H9 (cell line): ENCODE measurements at regions not wholly inside any gene's neighbourhood (a gene's known extent, or its start where the extent isn't known, plus 50 kb on each side); places are given as distances from the start of the nearest gene placed in this dataset.

Experiments used
- DNase-seq: peaks from one replicate; pipeline ENCODE4 v3.0.0-alpha.2; 2017
- H2AFZ ChIP-seq: one replicate; pipeline ENCODE4 v1.6.1; 2013; ENCODE audit warnings: mild to moderate bottlenecking, low read length, control low read depth, moderate library complexity
- H2AK5ac ChIP-seq: 2 replicates; pipeline ENCODE4 v1.6.1; 2013; ENCODE audit warnings: low read length, control low read depth, mixed read lengths; ENCODE audit not compliant: insufficient read length
- H2BK120ac ChIP-seq: one replicate; pipeline ENCODE4 v1.6.1; 2013; ENCODE audit warnings: low read depth, mild to moderate bottlenecking, low read length, control low read depth, inconsistent platforms; ENCODE audit not compliant: poor library complexity, severe bottlenecking
- H2BK12ac ChIP-seq: 2 replicates; pipeline ENCODE4 v1.6.1; 2013; ENCODE audit warnings: low read length, control low read depth, mixed read lengths, low read depth; ENCODE audit not compliant: insufficient read length
- H2BK15ac ChIP-seq: 2 replicates; pipeline ENCODE4 v1.6.1; 2013; ENCODE audit warnings: low read depth, low read length, control low read depth
- H2BK20ac ChIP-seq: one replicate; pipeline ENCODE4 v1.6.1; 2013; ENCODE audit warnings: low read depth, mild to moderate bottlenecking, low read length, control low read depth, inconsistent platforms; ENCODE audit not compliant: poor library complexity, severe bottlenecking
- H2BK5ac ChIP-seq: 2 replicates; pipeline ENCODE4 v1.6.1; 2013; ENCODE audit warnings: low read length, control low read depth, mixed read lengths; ENCODE audit not compliant: insufficient read length
- H3K14ac ChIP-seq: 2 replicates; pipeline ENCODE4 v1.6.1; 2013; ENCODE audit warnings: low read length, control low read depth; ENCODE audit not compliant: insufficient read depth
- H3K18ac ChIP-seq: 2 replicates; pipeline ENCODE4 v1.6.1; 2013; ENCODE audit warnings: low read depth, mild to moderate bottlenecking, mixed read lengths, low read length, control low read depth; ENCODE audit not compliant: insufficient read length
- H3K23ac ChIP-seq: 2 replicates; pipeline ENCODE4 v1.6.1; 2013; ENCODE audit warnings: low read length, control low read depth, mixed read lengths, low read depth; ENCODE audit not compliant: insufficient read length
- H3K23me2 ChIP-seq: 2 replicates; pipeline ENCODE4 v1.6.1; 2013; ENCODE audit warnings: low read depth, mild to moderate bottlenecking, mixed read lengths, low read length, control low read depth; ENCODE audit not compliant: insufficient read length, poor library complexity, severe bottlenecking
- H3K27ac ChIP-seq: 2 replicates; pipeline ENCODE4 v1.5.1; 2013; ENCODE audit warnings: low read length, control low read depth, mixed read lengths, low read depth; ENCODE audit not compliant: insufficient read length
- H3K27me3 ChIP-seq: 2 replicates; pipeline ENCODE4 v1.6.1; 2013; ENCODE audit warnings: low read length, control low read depth, inconsistent platforms; ENCODE audit not compliant: insufficient read depth
- H3K4ac ChIP-seq: 2 replicates; pipeline ENCODE4 v1.6.1; 2013; ENCODE audit warnings: low read depth, mild to moderate bottlenecking, control low read depth, inconsistent platforms, low read length, moderate library complexity
- H3K4me1 ChIP-seq: 2 replicates; pipeline ENCODE4 v1.6.1; 2013; ENCODE audit warnings: low read length, control low read depth, inconsistent platforms; ENCODE audit not compliant: insufficient read depth
- H3K4me2 ChIP-seq: 2 replicates; pipeline ENCODE4 v1.6.1; 2013; ENCODE audit warnings: low read length, control low read depth, mixed read lengths; ENCODE audit not compliant: insufficient read length, insufficient read depth
- H3K56ac ChIP-seq: 2 replicates; pipeline ENCODE4 v1.6.1; 2013; ENCODE audit warnings: low read depth, mild to moderate bottlenecking, mixed read lengths, low read length, control low read depth; ENCODE audit not compliant: insufficient read length
- H3K79me1 ChIP-seq: 2 replicates; pipeline ENCODE4 v1.6.1; 2013; ENCODE audit warnings: low read depth, mild to moderate bottlenecking, moderate library complexity, low read length, control low read depth, inconsistent platforms; ENCODE audit not compliant: insufficient read depth, poor library complexity, severe bottlenecking
- H3K79me2 ChIP-seq: 2 replicates; pipeline ENCODE4 v1.6.1; 2013; ENCODE audit warnings: low read length, control low read depth, inconsistent platforms; ENCODE audit not compliant: insufficient read depth
- H3K9ac ChIP-seq: 2 replicates; pipeline ENCODE4 v1.6.1; 2013; ENCODE audit warnings: low read length, control low read depth, mixed read lengths; ENCODE audit not compliant: insufficient read length; ENCODE audit errors: extremely low read depth
- H3K9me3 ChIP-seq: one replicate; pipeline ENCODE4 v1.6.1; 2013; ENCODE audit warnings: low read depth, low read length, inconsistent platforms; ENCODE audit not compliant: control insufficient read depth
- H3T11ph ChIP-seq: one replicate; pipeline ENCODE4 v1.6.1; 2013; ENCODE audit warnings: mild to moderate bottlenecking, low read length, control low read depth, inconsistent platforms
- H4K20me1 ChIP-seq: one replicate; pipeline ENCODE4 v1.6.1; 2013; ENCODE audit not compliant: control insufficient read depth, insufficient read length, insufficient read depth
- H4K5ac ChIP-seq: 2 replicates; pipeline ENCODE4 v1.6.1; 2013; ENCODE audit warnings: low read depth, mild to moderate bottlenecking, mixed read lengths, low read length, control low read depth; ENCODE audit not compliant: insufficient read length
- H4K8ac ChIP-seq: replicated peaks from 2 replicates; pipeline ENCODE4 v1.6.1; 2013; ENCODE audit warnings: low read length, control low read depth, mixed read lengths, low read depth; ENCODE audit not compliant: insufficient read length
- H4K91ac ChIP-seq: 2 replicates; pipeline ENCODE4 v1.6.1; 2013; ENCODE audit warnings: low read depth, mild to moderate bottlenecking, moderate library complexity, mixed read lengths, low read length, control low read depth; ENCODE audit not compliant: insufficient read length
- H3K27ac Mint-ChIP-seq, 3 experiments: 2 replicates in 2 of 3; 3 replicates in 1 of 3; pipeline ENCODE4 v1.8.0; 2020 to 2021; ENCODE audit warnings: mixed read lengths in 3 of 3, mild to moderate bottlenecking in 1 of 3, moderate library complexity in 1 of 3
- H3K27me3 Mint-ChIP-seq: 2 replicates; pipeline ENCODE4 v1.8.0; 2021; ENCODE audit warnings: low read depth, mild to moderate bottlenecking, moderate library complexity, mixed read lengths
- H3K36me3 Mint-ChIP-seq, 3 experiments: 2 replicates in 2 of 3; 3 replicates in 1 of 3; pipeline ENCODE4 v1.8.0; 2020 to 2021; ENCODE audit warnings: low read depth in 3 of 3, mixed read lengths in 3 of 3; ENCODE audit not compliant: insufficient read depth in 1 of 3
- H3K4me1 Mint-ChIP-seq, 2 experiments: 2 replicates each; pipeline ENCODE4 v1.8.0; 2020; ENCODE audit warnings: mixed read lengths in 2 of 2
- H3K4me3 Mint-ChIP-seq, 2 experiments: 2 replicates in 1 of 2; 3 replicates in 1 of 2; pipeline ENCODE4 v1.8.0; 2020 to 2021; ENCODE audit warnings: mild to moderate bottlenecking in 2 of 2, mixed read lengths in 2 of 2, moderate library complexity in 1 of 2
- H3K9me3 Mint-ChIP-seq, 2 experiments: 2 replicates in 1 of 2; 3 replicates in 1 of 2; pipeline ENCODE4 v1.8.0; 2020; ENCODE audit warnings: mild to moderate bottlenecking in 2 of 2, mixed read lengths in 2 of 2, moderate library complexity in 1 of 2
- WGBS: extraction: QIAGEN DNeasy Blood & Tissue Kit; methylation state at CpG from one replicate; pipeline ENCODE4 v1.1.7; 2013; ENCODE audit warnings: missing lambda C conversion rate, low lambda C conversion rate, mixed read lengths; ENCODE audit not compliant: insufficient read length; ENCODE audit errors: extremely low coverage; 5-methylcytosine and 5-hydroxymethylcytosine counted together
- TF ChIP-seq, protein P1 (sequence below): fragments of 200-600 bp; sonication (generic); conservative IDR thresholded peaks from 3 replicates; pipeline ENCODE4 v1.8.0; 2021; ENCODE audit warnings: antibody characterized with exemption, mild to moderate bottlenecking

DNA sequence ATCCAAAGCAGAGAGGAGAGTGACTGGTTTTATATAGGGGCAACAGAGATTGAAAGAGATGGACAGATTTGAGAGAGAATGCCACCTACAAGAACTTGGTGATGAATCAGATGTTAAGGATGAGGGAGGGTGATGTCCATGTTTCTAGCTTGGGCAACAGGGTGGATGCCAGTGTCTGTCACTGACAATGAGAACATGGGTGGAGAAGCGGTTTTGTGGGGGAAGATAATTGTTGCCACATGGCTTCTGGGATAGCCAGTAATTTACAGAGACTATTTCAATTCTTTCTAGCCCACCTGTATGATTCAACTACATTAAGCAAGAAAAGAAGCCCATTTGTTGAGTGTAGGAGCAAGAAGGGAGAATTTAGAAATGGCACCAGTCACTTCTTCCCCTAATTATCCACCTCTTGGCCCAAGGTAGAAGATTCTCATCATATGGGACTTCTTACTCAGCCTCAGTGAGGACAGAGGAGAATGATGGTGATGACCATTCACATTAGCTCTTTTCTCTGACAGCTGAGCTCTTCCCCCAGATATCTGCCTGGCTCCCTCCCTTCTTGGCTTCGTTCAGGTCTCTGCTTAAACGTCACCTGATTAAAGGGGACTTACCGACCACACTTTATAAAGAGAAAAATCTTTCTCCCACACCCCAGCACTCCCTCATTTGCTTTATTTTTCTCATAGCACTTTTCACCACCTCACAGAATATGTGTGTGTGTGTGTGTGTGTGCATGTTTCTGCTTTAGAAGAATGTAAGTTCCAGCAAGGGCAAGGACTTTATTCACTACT is 117.8 kb downstream of the DUSP6 start:
- Histone ChIP-seq H3K79me1 (no peaks in the 10 kb centered on the region), H3K79me2 (no peaks in the 10 kb centered on the region), H3K14ac (no peak overlapping the region), H3K9me3 (no peaks in the 10 kb centered on the region), H3T11ph (no peak overlapping the region), H3K4me1 (peaks cover 2% of the 10 kb centered on the region; the same call in 1 of the 2 replicates), H2BK120ac (no peak overlapping the region), H4K5ac (no peak overlapping the region), H3K18ac (no peak overlapping the region), H2AFZ (no peak overlapping the region), H2BK15ac (no peak overlapping the region), H3K4ac (no peak overlapping the region), H3K27me3 (no peaks in the 10 kb centered on the region), H4K91ac (no peak overlapping the region), H2BK5ac (no peak overlapping the region), H4K8ac (no peak overlapping the region), H4K20me1 (no peaks in the 10 kb centered on the region), H3K56ac (no peak overlapping the region), H2AK5ac (no peak overlapping the region), H3K27ac (no peak overlapping the region), H2BK12ac (no peak overlapping the region), H3K23me2 (no peaks in the 10 kb centered on the region), H2BK20ac (no peak overlapping the region), H3K23ac (no peak overlapping the region), H3K9ac (no peak overlapping the region), H3K4me2 (no peak overlapping the region)
- H3K4me1 Mint-ChIP-seq = no peaks in the 10 kb centered on the region; a peak in 1 of 4 replicates
- TF ChIP-seq, protein P1, sequence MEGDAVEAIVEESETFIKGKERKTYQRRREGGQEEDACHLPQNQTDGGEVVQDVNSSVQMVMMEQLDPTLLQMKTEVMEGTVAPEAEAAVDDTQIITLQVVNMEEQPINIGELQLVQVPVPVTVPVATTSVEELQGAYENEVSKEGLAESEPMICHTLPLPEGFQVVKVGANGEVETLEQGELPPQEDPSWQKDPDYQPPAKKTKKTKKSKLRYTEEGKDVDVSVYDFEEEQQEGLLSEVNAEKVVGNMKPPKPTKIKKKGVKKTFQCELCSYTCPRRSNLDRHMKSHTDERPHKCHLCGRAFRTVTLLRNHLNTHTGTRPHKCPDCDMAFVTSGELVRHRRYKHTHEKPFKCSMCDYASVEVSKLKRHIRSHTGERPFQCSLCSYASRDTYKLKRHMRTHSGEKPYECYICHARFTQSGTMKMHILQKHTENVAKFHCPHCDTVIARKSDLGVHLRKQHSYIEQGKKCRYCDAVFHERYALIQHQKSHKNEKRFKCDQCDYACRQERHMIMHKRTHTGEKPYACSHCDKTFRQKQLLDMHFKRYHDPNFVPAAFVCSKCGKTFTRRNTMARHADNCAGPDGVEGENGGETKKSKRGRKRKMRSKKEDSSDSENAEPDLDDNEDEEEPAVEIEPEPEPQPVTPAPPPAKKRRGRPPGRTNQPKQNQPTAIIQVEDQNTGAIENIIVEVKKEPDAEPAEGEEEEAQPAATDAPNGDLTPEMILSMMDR = no peak
- H3K4me3 Mint-ChIP-seq = no peak overlapping the region
- H3K36me3 Mint-ChIP-seq = no peaks in the 10 kb centered on the region; a peak in 1 of 7 replicates
- no peak overlapping the region for H3K27ac Mint-ChIP-seq
- no peaks in the 10 kb centered on the region for H3K9me3 Mint-ChIP-seq
- no peak for DNase-seq
- no CpG with 5 or more reads among the region's 4 CpGs for WGBS
- peaks cover 7% of the 10 kb centered on the region for H3K27me3 Mint-ChIP-seq
